Fibroblast of lung (primary cell): ENCODE measurements at regions not wholly inside any gene's neighbourhood (a gene's known extent, or its start where the extent isn't known, plus 50 kb on each side); places are given as distances from the start of the nearest gene placed in this dataset.

Source experiments
- DNase-seq, 2 donors: peaks; one replicate each; pipeline versions ENCODE4 v3.0.0 to v3.0.0-alpha.2; 2010; ENCODE audit warnings: low read depth in 2 of 2
- H2AFZ ChIP-seq: 2 replicates; pipeline ENCODE4 v1.5.1; 2012; ENCODE audit warnings: low read length, control low read depth, inconsistent platforms
- H3K27ac ChIP-seq: 2 replicates; pipeline ENCODE4 v1.5.1; 2011; ENCODE audit warnings: low read length, control low read depth; ENCODE audit not compliant: insufficient read depth
- H3K27me3 ChIP-seq: 2 replicates; pipeline ENCODE4 v1.5.1; 2011; ENCODE audit warnings: mild to moderate bottlenecking, low read length; ENCODE audit not compliant: control insufficient read depth, insufficient read depth
- H3K36me3 ChIP-seq: 2 replicates; pipeline ENCODE4 v1.5.1; 2011; ENCODE audit warnings: low read length; ENCODE audit not compliant: control insufficient read depth, insufficient read depth
- H3K4me1 ChIP-seq: 2 replicates; pipeline ENCODE4 v1.5.1; 2011; ENCODE audit warnings: low read length; ENCODE audit not compliant: control insufficient read depth, insufficient read depth; ENCODE audit errors: extremely low read depth
- H3K4me2 ChIP-seq: 2 replicates; pipeline ENCODE4 v1.5.1; 2011; ENCODE audit warnings: low read length, control low read depth; ENCODE audit not compliant: insufficient read depth; ENCODE audit errors: extremely low read depth
- H3K4me3 ChIP-seq, 4 experiments: fragments of 200-600 bp in 1 of 4; sonication (generic) in 1 of 4; replicated peaks in 1 of 4; 2 replicates each; pipeline ENCODE4 v1.5.1; 2011 to 2016; ENCODE audit warnings: low read length in 4 of 4, low read depth in 3 of 4, mild to moderate bottlenecking in 3 of 4, control low read depth in 2 of 4, inconsistent platforms in 1 of 4, mixed read lengths in 1 of 4; ENCODE audit not compliant: insufficient read depth in 1 of 4; ENCODE audit errors: control extremely low read depth in 1 of 4
- H3K79me2 ChIP-seq: 2 replicates; pipeline ENCODE4 v1.5.1; 2012; ENCODE audit warnings: mild to moderate bottlenecking, low read length, inconsistent platforms; ENCODE audit not compliant: control insufficient read depth, insufficient read depth
- H3K9ac ChIP-seq: 2 replicates; pipeline ENCODE4 v1.5.1; 2011; ENCODE audit warnings: mild to moderate bottlenecking, low read length, control low read depth; ENCODE audit not compliant: insufficient read depth
- H3K9me3 ChIP-seq: 2 replicates; pipeline ENCODE4 v1.5.1; 2012; ENCODE audit warnings: low read depth, low read length; ENCODE audit not compliant: control insufficient read depth, insufficient read depth
- H4K20me1 ChIP-seq: 2 replicates; pipeline ENCODE4 v1.5.1; 2011; ENCODE audit warnings: low read length; ENCODE audit not compliant: control insufficient read depth, insufficient read depth; ENCODE audit errors: extremely low read depth
- EZH2 ChIP-seq: IDR thresholded peaks from 2 replicates; pipeline ENCODE4 v1.5.1; 2012; ENCODE audit warnings: low read length, control low read depth, mild to moderate bottlenecking; ENCODE audit errors: missing control alignments
- TF ChIP-seq, protein P1 (sequence below), 2 donors: IDR thresholded peaks in 1 of 2; conservative IDR thresholded peaks in 1 of 2; 1 replicate in 1 of 2; 2 replicates in 1 of 2; pipeline ENCODE4 v1.5.1; 2011 to 2012; ENCODE audit warnings: low read length in 2 of 2, control low read depth in 1 of 2, inconsistent platforms in 1 of 2, low read depth in 1 of 2, mild to moderate bottlenecking in 1 of 2

DNA sequence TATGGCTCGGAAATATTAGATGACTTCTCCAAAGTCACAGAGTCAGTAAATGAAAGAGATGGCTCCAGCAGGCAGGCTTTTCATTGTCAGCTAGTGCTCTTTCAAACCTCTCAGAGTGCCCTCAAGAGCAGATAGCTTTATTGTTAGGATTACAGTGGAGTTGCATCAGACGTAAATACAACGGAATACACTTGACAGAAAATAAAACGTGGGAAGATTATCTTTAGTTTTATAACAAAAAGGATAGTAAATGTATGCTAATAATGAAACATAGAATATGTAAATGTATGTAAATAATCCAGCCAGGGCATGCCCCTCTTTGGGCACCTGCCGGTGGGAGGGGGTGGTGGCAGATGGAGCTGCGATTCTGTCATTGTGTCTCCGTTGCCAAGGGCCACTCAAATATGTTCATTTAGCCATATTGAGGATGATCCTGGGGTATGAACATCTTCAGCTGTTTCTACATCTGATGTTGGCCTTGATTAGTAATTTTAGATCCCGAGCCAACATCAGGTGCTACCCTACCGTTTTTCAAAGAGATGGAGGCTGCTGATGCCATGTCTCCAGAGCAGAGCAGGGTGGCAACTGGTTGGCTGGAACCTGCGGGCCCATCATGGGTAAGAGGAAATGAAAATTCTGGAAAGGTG, 358.3 kb upstream of the SULF2 start:
- Histone ChIP-seq H3K27me3 (no peaks in the 10 kb centered on the region), H3K27ac (no peak overlapping the region), H3K36me3 (no peaks in the 10 kb centered on the region), H3K4me3 (no peak overlapping the region), H4K20me1 (no peaks in the 10 kb centered on the region), H3K4me2 (no peak overlapping the region), H3K9me3 (no peaks in the 10 kb centered on the region), H3K79me2 (no peaks in the 10 kb centered on the region), H3K4me1 (no peaks in the 10 kb centered on the region), H3K9ac (no peak overlapping the region), H2AFZ (no peak overlapping the region)
- TF ChIP-seq, protein P1, sequence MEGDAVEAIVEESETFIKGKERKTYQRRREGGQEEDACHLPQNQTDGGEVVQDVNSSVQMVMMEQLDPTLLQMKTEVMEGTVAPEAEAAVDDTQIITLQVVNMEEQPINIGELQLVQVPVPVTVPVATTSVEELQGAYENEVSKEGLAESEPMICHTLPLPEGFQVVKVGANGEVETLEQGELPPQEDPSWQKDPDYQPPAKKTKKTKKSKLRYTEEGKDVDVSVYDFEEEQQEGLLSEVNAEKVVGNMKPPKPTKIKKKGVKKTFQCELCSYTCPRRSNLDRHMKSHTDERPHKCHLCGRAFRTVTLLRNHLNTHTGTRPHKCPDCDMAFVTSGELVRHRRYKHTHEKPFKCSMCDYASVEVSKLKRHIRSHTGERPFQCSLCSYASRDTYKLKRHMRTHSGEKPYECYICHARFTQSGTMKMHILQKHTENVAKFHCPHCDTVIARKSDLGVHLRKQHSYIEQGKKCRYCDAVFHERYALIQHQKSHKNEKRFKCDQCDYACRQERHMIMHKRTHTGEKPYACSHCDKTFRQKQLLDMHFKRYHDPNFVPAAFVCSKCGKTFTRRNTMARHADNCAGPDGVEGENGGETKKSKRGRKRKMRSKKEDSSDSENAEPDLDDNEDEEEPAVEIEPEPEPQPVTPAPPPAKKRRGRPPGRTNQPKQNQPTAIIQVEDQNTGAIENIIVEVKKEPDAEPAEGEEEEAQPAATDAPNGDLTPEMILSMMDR (conservative IDR thresholded peaks at IDR 0.05 in 1 of 2, IDR thresholded peaks at IDR 0.05 in 1 of 2; ENCODE audit: low read depth in 1 of 2, low read length in 2 of 2), result no peak
- no peak for TF ChIP-seq EZH2
- no peak for DNase-seq

GRCh38 chr20:48142516-48142773, 357.2 kb upstream of the SULF2 start:
- Histone ChIP-seq H4K20me1 (no peaks in the 10 kb centered on the region), H2AFZ (no peak overlapping the region), H3K9ac (no peak overlapping the region), H3K4me1 (no peaks in the 10 kb centered on the region), H3K4me3 (no peak overlapping the region), H3K79me2 (no peaks in the 10 kb centered on the region), H3K27ac (no peak overlapping the region), H3K36me3 (no peaks in the 10 kb centered on the region), H3K9me3 (no peaks in the 10 kb centered on the region), H3K4me2 (no peak overlapping the region), H3K27me3 (no peaks in the 10 kb centered on the region)
- DNase-seq, result no peak
- TF ChIP-seq EZH2, result no peak
- TF ChIP-seq, protein P1 (conservative IDR thresholded peaks at IDR 0.05 in 1 of 2, IDR thresholded peaks at IDR 0.05 in 1 of 2; ENCODE audit: low read depth in 1 of 2, low read length in 2 of 2), result no peak

GRCh38 chr20:48141660-48142515, 356.6 kb upstream of the SULF2 start:
- TF ChIP-seq, protein P1 (conservative IDR thresholded peaks at IDR 0.05 in 1 of 2, IDR thresholded peaks at IDR 0.05 in 1 of 2; ENCODE audit: low read depth in 1 of 2, low read length in 2 of 2), result no peak
- TF ChIP-seq EZH2, result no peak
- Histone ChIP-seq H3K9ac (no peak overlapping the region), H3K4me3 (no peak overlapping the region), H3K27ac (no peak overlapping the region), H2AFZ (no peak overlapping the region), H3K4me2 (no peak overlapping the region), H3K4me1 (no peaks in the 10 kb centered on the region), H3K27me3 (no peaks in the 10 kb centered on the region), H3K9me3 (no peaks in the 10 kb centered on the region), H3K79me2 (no peaks in the 10 kb centered on the region), H4K20me1 (no peaks in the 10 kb centered on the region), H3K36me3 (no peaks in the 10 kb centered on the region)
- no peak for DNase-seq
